ENCODE measurements at regions not wholly inside any gene's neighbourhood (a gene's known extent, or its start where the extent isn't known, plus 50 kb on each side); places are given as distances from the start of the nearest gene placed in this dataset.

GRCh38 chr2:200052627-200053026 lies 97.2 kb downstream of the MAIP1 start:
- TF ChIP-seq CTCF (IDR thresholded peaks at IDR 0.05) (no peak), POLR2A (IDR thresholded peaks at IDR 0.05) (no peak)
